GM13977 (cell line): ENCODE measurements at regions not wholly inside any gene's neighbourhood (a gene's known extent, or its start where the extent isn't known, plus 50 kb on each side); places are given as distances from the start of the nearest gene placed in this dataset.

Source experiments
- DNase-seq: peaks from one replicate; pipeline ENCODE4 v3.0.0; 2012; ENCODE audit warnings: low spot score
- in situ Hi-C: fragments of 300-500 bp; cut with MboI; formaldehyde crosslinking; loops from one replicate; pipeline ENCODE4 v1.12.0; 2022; ENCODE audit warnings: low sequenced_read_pairs, low pct_unique_long_range_greater_than_20kb, mixed read lengths, inconsistent platforms; ENCODE audit not compliant: unreplicated experiment
- TF ChIP-seq, protein P1 (sequence below): IDR thresholded peaks from 2 replicates; pipeline ENCODE4 v1.5.1; 2012; ENCODE audit warnings: mild to moderate bottlenecking, control low read depth; ENCODE audit not compliant: insufficient read depth; ENCODE audit errors: extremely low read depth, missing control alignments

DNA sequence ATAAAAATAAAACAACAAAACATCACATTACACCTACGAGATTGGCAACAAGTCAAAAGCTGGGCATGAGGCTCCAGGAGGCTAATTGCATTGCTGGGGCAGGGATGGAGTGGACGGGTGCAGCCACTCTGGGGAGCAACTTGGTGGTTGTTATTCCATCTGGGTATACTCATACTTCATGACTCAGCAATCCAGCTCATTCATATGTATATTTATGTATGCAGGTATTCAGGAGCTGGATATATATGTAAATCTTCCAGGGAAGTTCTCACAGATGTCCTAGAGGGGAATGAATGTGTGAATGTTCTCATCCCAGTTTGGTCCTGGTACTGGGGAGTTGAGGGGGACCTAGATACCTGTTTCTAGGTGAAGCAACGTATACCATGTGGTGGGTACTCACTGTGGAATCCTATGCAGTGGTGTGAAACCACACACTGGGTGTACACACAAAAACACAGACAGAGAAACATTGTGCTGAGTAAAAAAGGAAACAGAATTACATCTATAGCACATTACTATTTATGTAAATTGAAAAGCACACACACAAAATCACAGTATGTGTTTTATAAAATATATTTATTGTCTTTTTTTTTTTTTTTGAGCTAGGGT lies 79.7 kb upstream of the RAB4A start:
- in situ Hi-C loops: no loop called here
- no peak for DNase-seq
- TF ChIP-seq, protein P1, sequence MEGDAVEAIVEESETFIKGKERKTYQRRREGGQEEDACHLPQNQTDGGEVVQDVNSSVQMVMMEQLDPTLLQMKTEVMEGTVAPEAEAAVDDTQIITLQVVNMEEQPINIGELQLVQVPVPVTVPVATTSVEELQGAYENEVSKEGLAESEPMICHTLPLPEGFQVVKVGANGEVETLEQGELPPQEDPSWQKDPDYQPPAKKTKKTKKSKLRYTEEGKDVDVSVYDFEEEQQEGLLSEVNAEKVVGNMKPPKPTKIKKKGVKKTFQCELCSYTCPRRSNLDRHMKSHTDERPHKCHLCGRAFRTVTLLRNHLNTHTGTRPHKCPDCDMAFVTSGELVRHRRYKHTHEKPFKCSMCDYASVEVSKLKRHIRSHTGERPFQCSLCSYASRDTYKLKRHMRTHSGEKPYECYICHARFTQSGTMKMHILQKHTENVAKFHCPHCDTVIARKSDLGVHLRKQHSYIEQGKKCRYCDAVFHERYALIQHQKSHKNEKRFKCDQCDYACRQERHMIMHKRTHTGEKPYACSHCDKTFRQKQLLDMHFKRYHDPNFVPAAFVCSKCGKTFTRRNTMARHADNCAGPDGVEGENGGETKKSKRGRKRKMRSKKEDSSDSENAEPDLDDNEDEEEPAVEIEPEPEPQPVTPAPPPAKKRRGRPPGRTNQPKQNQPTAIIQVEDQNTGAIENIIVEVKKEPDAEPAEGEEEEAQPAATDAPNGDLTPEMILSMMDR: no peak

DNA sequence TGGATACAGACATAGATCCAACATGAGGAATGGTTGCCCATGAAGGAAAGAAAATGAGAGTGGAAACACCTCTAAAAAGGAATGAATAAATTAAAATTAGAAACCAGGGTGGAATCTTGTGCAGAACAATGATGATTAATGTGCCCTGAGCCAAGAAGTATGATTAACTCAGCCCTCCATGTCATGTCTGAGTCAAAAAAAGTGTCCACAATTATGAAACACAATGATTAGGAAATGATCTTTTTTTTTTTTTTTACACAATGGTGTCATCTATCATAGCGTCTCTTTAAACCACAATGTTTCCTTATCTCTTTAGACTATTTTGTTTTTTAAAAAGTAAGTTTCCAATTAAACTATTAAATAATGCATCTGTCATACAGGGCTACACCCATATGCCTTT lies 78.9 kb upstream of the RAB4A start:
- DNase-seq: no peak
- TF ChIP-seq, protein P1: no peak
- in situ Hi-C loops: no loop called here

DNA sequence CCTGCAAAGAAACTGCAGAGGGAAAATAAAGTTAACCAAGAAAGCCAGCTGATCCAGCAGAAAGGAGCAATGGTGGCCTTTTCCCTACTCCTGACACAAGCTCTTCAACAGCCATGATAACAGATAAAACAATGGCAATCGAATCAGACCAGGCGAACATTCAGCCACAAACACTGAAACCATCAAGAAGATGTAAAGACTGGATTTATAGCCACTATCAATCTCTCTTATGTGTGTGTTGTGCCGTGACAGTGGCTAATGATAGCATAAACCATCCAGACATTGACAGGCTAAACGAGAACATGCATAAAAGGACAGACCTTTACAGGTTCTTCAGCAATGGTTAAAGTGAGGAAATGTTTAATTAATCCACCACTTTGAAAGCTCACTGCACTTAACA lies 78.1 kb upstream of the RAB4A start:
- TF ChIP-seq, protein P1: no peak
- in situ Hi-C loops: no loop called here
- DNase-seq: no peak

DNA sequence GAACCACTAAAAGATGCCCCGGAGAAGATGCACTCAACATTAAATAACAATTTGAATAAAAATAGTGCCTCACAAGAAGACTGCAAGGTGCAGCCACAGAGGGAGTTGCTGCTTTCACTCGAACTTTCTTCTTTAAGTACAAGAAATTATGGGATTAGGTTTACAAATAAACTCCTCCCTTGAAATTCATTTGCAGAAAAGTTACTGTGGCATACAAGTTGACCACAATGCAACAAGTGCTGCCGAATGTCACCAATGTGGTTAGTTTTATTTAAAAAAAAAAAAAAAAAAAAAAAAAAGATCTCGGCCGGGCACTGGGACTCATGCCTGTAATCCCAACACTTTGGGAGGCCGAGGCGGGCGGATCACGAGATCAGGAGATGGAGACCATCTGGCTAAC lies 76.8 kb upstream of the RAB4A start:
- in situ Hi-C loops: no loop called here
- DNase-seq: no peak
- TF ChIP-seq, protein P1: no peak

DNA sequence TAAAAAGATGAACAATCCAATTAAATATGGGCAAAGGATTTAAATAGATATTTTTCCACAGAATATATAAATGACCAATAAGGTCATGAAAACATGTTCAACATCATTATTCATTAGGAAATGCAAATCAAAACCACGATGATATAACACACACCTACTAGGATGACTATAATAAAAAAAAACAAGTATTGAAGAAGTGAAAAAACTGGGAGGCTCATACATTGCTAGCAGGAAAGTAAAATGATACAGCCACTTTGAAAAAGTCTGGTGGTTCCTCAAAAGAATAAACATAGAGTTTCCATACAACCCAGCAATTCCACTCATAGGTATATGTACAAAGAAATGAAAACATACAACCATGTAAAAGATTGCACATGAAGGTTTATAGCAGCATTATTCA lies 75.7 kb upstream of the RAB4A start:
- DNase-seq: no peak
- TF ChIP-seq, protein P1: no peak
- in situ Hi-C loops: no loop called here

DNA sequence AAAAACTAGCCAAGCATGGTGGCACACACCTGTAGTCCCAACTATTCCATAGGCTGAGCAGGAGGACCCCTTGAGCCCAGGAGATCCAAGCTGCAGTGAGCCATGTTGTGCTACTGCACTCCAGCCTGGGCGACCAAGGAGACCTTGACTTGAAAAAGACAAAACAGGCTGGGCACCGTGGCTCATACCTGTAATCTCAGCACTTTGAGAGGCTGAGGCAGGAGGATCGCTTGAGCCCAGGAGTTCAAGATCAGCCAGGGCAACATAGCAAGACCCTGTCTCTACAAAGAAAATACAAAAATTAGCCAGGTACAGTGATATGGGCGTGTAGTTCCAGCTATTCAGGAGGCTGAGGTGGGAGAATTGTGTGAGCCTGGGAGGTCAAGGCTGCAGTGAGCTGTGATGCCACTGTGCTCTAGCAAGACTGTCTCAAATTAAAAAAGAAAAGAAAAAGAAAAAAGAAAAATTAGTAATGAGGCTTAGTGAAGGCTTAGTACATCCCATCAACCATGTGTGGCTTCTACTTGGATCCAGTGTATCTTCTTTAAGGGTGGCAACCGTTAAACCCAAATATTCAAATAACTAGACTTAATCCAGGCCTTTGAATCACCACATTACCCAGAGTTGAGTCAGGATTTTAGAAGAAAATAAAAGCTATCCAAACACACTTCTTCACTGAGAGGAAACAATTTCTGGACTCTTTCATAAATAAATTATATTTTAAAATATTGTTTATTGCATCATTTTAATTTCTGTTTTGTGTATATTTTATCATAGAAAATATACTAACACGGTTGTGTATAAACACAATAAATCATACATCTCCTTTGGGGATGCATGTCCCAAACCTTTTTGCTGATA lies 74.3 kb upstream of the RAB4A start:
- DNase-seq: no peak
- in situ Hi-C loops: no loop called here
- TF ChIP-seq, protein P1: no peak
